GM23338 (cell line): ENCODE measurements at regions not wholly inside any gene's neighbourhood (a gene's known extent, or its start where the extent isn't known, plus 50 kb on each side); places are given as distances from the start of the nearest gene placed in this dataset.
A peak's percentile ranks its signal among the peaks of the same experiment; 100 is the strongest.

Experiments
- ATAC-seq: fragments of 200-7000 bp; cut with Tn5 transposase; 3 replicates; pipeline ENCODE4 v1.9.1; 2020
- DNase-seq: peaks from one replicate; pipeline ENCODE4 v3.0.0-alpha.2; 2015; ENCODE audit warnings: low spot score
- H2AFZ ChIP-seq: fragments of 200-600 bp; sonication (generic); 2 replicates; pipeline ENCODE4 v1.8.0; 2016; ENCODE audit warnings: antibody characterized with exemption, mild to moderate bottlenecking, moderate library complexity
- H3F3A ChIP-seq: fragments of 200-600 bp; sonication (generic); replicated peaks from 2 replicates; pipeline ENCODE4 v1.8.0; 2017; ENCODE audit warnings: antibody characterized with exemption, mixed run types, low read depth
- H3K27ac ChIP-seq: fragments of 200-600 bp; sonication (generic); 2 replicates; pipeline ENCODE4 v1.6.1; 2016; ENCODE audit warnings: low read depth
- H3K27me3 ChIP-seq: fragments of 200-600 bp; sonication (generic); 2 replicates; pipeline ENCODE4 v1.8.0; 2016; ENCODE audit warnings: mild to moderate bottlenecking, mixed run types, moderate library complexity; ENCODE audit not compliant: insufficient read depth
- H3K36me3 ChIP-seq: fragments of 200-600 bp; sonication (generic); 2 replicates; pipeline ENCODE4 v1.8.0; 2016; ENCODE audit warnings: mild to moderate bottlenecking; ENCODE audit not compliant: insufficient read depth
- H3K4me1 ChIP-seq: fragments of 200-600 bp; sonication (generic); 2 replicates; pipeline ENCODE4 v1.8.0; 2016; ENCODE audit warnings: mild to moderate bottlenecking, moderate library complexity; ENCODE audit not compliant: insufficient read depth
- H3K4me2 ChIP-seq: fragments of 200-600 bp; sonication (generic); 2 replicates; pipeline ENCODE4 v1.7.1; 2017; ENCODE audit warnings: mixed run types
- H3K4me3 ChIP-seq: fragments of 200-600 bp; sonication (generic); 2 replicates; pipeline ENCODE4 v1.6.1; 2016; ENCODE audit warnings: mixed run types
- H3K79me2 ChIP-seq: fragments of 200-600 bp; sonication (generic); replicated peaks from 2 replicates; pipeline ENCODE4 v1.8.0; 2017; ENCODE audit warnings: mild to moderate bottlenecking; ENCODE audit not compliant: insufficient read depth
- H3K9me2 ChIP-seq: fragments of 200-600 bp; sonication (generic); 2 replicates; pipeline ENCODE4 v1.8.0; 2017; ENCODE audit not compliant: insufficient read depth
- H4K20me1 ChIP-seq: fragments of 200-600 bp; sonication (generic); replicated peaks from 2 replicates; pipeline ENCODE4 v1.8.0; 2017; ENCODE audit warnings: mild to moderate bottlenecking; ENCODE audit not compliant: insufficient read depth
- H3K27ac Mint-ChIP-seq: 2 replicates; pipeline ENCODE4 v1.8.0; 2020; ENCODE audit warnings: inconsistent platforms, mild to moderate bottlenecking, moderate library complexity, mixed read lengths
- H3K27me3 Mint-ChIP-seq: 3 replicates; pipeline ENCODE4 v1.8.0; 2022; ENCODE audit warnings: low read depth, mild to moderate bottlenecking, moderate library complexity, mixed read lengths, inconsistent platforms; ENCODE audit not compliant: insufficient read depth, poor library complexity
- H3K36me3 Mint-ChIP-seq: 3 replicates; pipeline ENCODE4 v1.8.0; 2021; ENCODE audit warnings: low read depth, mild to moderate bottlenecking, inconsistent platforms, moderate library complexity, mixed read lengths
- H3K4me1 Mint-ChIP-seq: 3 replicates; pipeline ENCODE4 v1.8.0; 2020; ENCODE audit warnings: mild to moderate bottlenecking, inconsistent platforms, mixed read lengths
- H3K4me3 Mint-ChIP-seq: 3 replicates; pipeline ENCODE4 v1.8.0; 2021; ENCODE audit warnings: moderate library complexity, mild to moderate bottlenecking, inconsistent platforms, mixed read lengths
- H3K9me3 Mint-ChIP-seq: 3 replicates; pipeline ENCODE4 v1.8.0; 2020; ENCODE audit warnings: moderate library complexity, mild to moderate bottlenecking, inconsistent platforms, mixed read lengths
- CTCF ChIP-seq, 2 experiments: fragments of 200-600 bp in 1 of 2; sonication (generic) in 1 of 2; conservative IDR thresholded peaks; 2 replicates each; pipeline versions ENCODE4 v1.5.1 to v1.6.1; 2016 to 2017; ENCODE audit warnings: antibody characterized with exemption in 2 of 2, low read depth in 2 of 2, mild to moderate bottlenecking in 2 of 2, moderate library complexity in 1 of 2
- EZH2 ChIP-seq: fragments of 200-600 bp; sonication (generic); IDR thresholded peaks from one replicate; pipeline ENCODE4 v1.8.0; 2017; ENCODE audit warnings: antibody characterized with exemption, mild to moderate bottlenecking, low read depth; ENCODE audit not compliant: unreplicated experiment
- JUNB ChIP-seq: IDR thresholded peaks from one replicate; pipeline ENCODE4 v1.6.1; 2016; ENCODE audit warnings: antibody characterized with exemption; ENCODE audit not compliant: unreplicated experiment
- NANOG ChIP-seq: IDR thresholded peaks from 2 replicates; pipeline ENCODE4 v1.6.1; 2016; ENCODE audit warnings: antibody characterized with exemption, borderline replicate concordance
- POLR2AphosphoS5 ChIP-seq: IDR thresholded peaks from 2 replicates; pipeline ENCODE4 v1.6.1; 2016; ENCODE audit warnings: antibody characterized with exemption, low read depth
- STAT1 ChIP-seq: IDR thresholded peaks from one replicate; pipeline ENCODE4 v1.6.1; 2016; ENCODE audit warnings: antibody characterized with exemption; ENCODE audit not compliant: unreplicated experiment
- ZNF114 ChIP-seq: fragments of 250-450 bp; sonication (Bioruptor Pico); IDR thresholded peaks from 2 replicates; pipeline ENCODE4 v1.5.0; 2020; ENCODE audit warnings: mild to moderate bottlenecking, moderate library complexity
- ZNF331 ChIP-seq: fragments of 250-450 bp; sonication (Bioruptor Pico); IDR thresholded peaks from 2 replicates; pipeline ENCODE4 v1.5.0; 2020; ENCODE audit warnings: low read depth, mild to moderate bottlenecking, moderate library complexity

- TF ChIP-seq JUNB (no peak), EZH2 (no peak), ZNF114 (CRISPR knock-in tag) (no peak), ZNF331 (CRISPR knock-in tag) (no peak), NANOG (no peak), POLR2AphosphoS5 (no peak), STAT1 (no peak)
Measured at GRCh38 chr12:39157696-39158342, 252.4 kb upstream of the CPNE8 start (continued).

GRCh38 chr12:39145175-39145999 is 240.0 kb upstream of the CPNE8 start:
- peak; percentile 75 for DNase-seq
- peak overlapping the region; percentile 68 for H3K4me3 ChIP-seq

More at GRCh38 chr12:39145175-39145999, 240.0 kb upstream of the CPNE8 start:
- Mint-ChIP-seq H3K27me3 (peaks cover 9% of the 10 kb centered on the region), H3K4me3 (peak overlapping the region; percentile 61), H3K4me1 (no peaks in the 10 kb centered on the region; the same call in 2 of the 3 replicates), H3K36me3 (no peaks in the 10 kb centered on the region; the same call in 1 of the 3 replicates), H3K27ac (no peak overlapping the region), H3K9me3 (peaks cover 14% of the 10 kb centered on the region; the same call in 2 of the 3 replicates)
- Histone ChIP-seq H3K36me3 (no peaks in the 10 kb centered on the region), H3K4me1 (no peaks in the 10 kb centered on the region), H3K79me2 (no peaks in the 10 kb centered on the region), H4K20me1 (no peaks in the 10 kb centered on the region), H3K27me3 (peaks cover 42% of the 10 kb centered on the region), H2AFZ (peak overlapping the region; percentile 99), H3K27ac (no peak overlapping the region), H3K9me2 (no peaks in the 10 kb centered on the region), H3K4me2 (peak overlapping the region; percentile 81), H3F3A (no peaks in the 10 kb centered on the region)
- ATAC-seq: peak; percentile 96
- TF ChIP-seq CTCF (conservative IDR thresholded peaks at IDR 0.05; ENCODE audit: low read depth in 2 of 2): peak; percentile 50 to 63
- no peak for TF ChIP-seq STAT1
